ENCODE measurements at regions not wholly inside any gene's neighbourhood (a gene's known extent, or its start where the extent isn't known, plus 50 kb on each side); places are given as distances from the start of the nearest gene placed in this dataset.

DNA sequence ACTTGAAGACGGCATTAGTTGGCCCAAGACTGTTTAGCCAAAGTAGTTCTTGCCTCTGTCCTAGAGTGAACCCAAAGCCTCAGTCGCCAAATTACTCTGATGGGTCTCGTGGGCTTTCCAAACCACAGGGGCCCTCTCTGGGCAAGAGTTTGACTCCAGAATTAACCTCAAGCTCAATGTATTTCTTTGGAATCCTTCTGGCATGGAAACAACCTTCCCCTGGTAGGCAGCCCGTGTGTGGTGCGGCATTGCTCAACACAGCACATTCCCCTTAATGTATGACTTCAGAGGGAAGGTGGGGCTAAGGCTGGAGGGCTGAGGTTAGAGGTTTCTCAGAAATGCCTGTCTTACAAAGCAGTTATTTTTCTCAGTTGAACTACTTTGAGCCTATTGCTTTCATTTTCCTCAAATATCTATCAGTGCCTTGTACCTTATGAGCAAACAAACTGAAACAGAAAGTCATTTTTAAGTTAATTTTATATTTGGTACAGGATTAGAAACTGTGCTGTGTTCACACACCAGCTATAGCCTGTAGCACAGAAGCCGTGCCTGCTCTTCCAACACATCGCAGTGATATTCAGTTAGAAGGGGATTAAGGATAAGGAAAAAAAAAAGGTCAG lies 123.9 kb upstream of the HAPLN1 start:
- TF ChIP-seq CTCF (IDR thresholded peaks at IDR 0.05 in 8 of 11, conservative IDR thresholded peaks at IDR 0.05 in 3 of 11) (no peak), POLR2AphosphoS5 (IDR thresholded peaks at IDR 0.05) (no peak), POLR2A (IDR thresholded peaks at IDR 0.05) (no peak)

Data from spleen (tissue), 7 donors.